HepG2 (cell line): ENCODE measurements at regions not wholly inside any gene's neighbourhood (a gene's known extent, or its start where the extent isn't known, plus 50 kb on each side); places are given as distances from the start of the nearest gene placed in this dataset.
A peak's percentile ranks its signal among the peaks of the same experiment; 100 is the strongest.

ENCODE experiments used
- ATAD3A ChIP-seq: sonication (generic); formaldehyde crosslinking; IDR thresholded peaks from 2 replicates; pipeline ENCODE4 v1.4.0; 2020; ENCODE audit warnings: missing genetic modification reagents
- GATAD2A ChIP-seq: IDR thresholded peaks from 2 replicates; pipeline ENCODE4 v1.6.1; 2016
- RAD21 ChIP-seq: fragments of 450-650 bp; formaldehyde crosslinking; IDR thresholded peaks from 2 replicates; pipeline ENCODE4 v1.5.0; 2020; ENCODE audit warnings: mild to moderate bottlenecking
- RBFOX2 ChIP-seq: fragments of 200-400 bp; formaldehyde crosslinking; IDR thresholded peaks from 2 replicates; pipeline ENCODE4 v1.6.1; 2017; ENCODE audit warnings: low read depth, mild to moderate bottlenecking, low read length
- TBP ChIP-seq: sonication (generic); formaldehyde crosslinking; IDR thresholded peaks from 2 replicates; pipeline ENCODE4 v1.5.0; 2020; ENCODE audit warnings: missing genetic modification reagents
- THAP11 ChIP-seq: IDR thresholded peaks from 2 replicates; pipeline ENCODE4 v1.6.1; 2016; ENCODE audit warnings: missing biosample characterization, missing genetic modification reagents
- ZNF510 ChIP-seq: sonication (generic); formaldehyde crosslinking; IDR thresholded peaks from 2 replicates; pipeline ENCODE4 v1.4.0; 2020; ENCODE audit warnings: low read depth, mild to moderate bottlenecking, missing genetic modification reagents
- ZNF781 ChIP-seq: sonication (generic); formaldehyde crosslinking; IDR thresholded peaks from 2 replicates; pipeline ENCODE4 v1.5.1; 2020; ENCODE audit warnings: borderline replicate concordance, mild to moderate bottlenecking, missing genetic modification reagents; ENCODE audit errors: not compliant biosample characterization
- ZNF850 ChIP-seq: sonication (generic); formaldehyde crosslinking; conservative IDR thresholded peaks from 2 replicates; pipeline ENCODE4 v1.9.0; 2021; ENCODE audit warnings: mild to moderate bottlenecking, missing genetic modification reagents
- TF ChIP-seq, protein P1 (sequence below): sonication (generic); formaldehyde crosslinking; IDR thresholded peaks from 2 replicates; pipeline ENCODE4 v1.4.0; 2020; ENCODE audit warnings: missing genetic modification reagents, mild to moderate bottlenecking, borderline replicate concordance
- TF ChIP-seq, protein P2 (sequence below): sonication (generic); formaldehyde crosslinking; IDR thresholded peaks from 2 replicates; pipeline ENCODE4 v1.8.0; 2022; ENCODE audit warnings: mild to moderate bottlenecking, missing genetic modification reagents; ENCODE audit not compliant: insufficient replicate concordance
- TF ChIP-seq, protein P3 (sequence below): sonication (generic); formaldehyde crosslinking; IDR thresholded peaks from 2 replicates; pipeline ENCODE4 v1.5.0; 2020; ENCODE audit warnings: missing genetic modification reagents
- TF ChIP-seq, protein P4 (sequence below): sonication (generic); formaldehyde crosslinking; IDR thresholded peaks from 2 replicates; pipeline ENCODE4 v1.4.0; 2020; ENCODE audit warnings: missing genetic modification reagents
- TF ChIP-seq, protein P5 (sequence below): sonication (generic); formaldehyde crosslinking; IDR thresholded peaks from 2 replicates; pipeline ENCODE4 v1.8.0; 2022; ENCODE audit warnings: missing genetic modification reagents, mild to moderate bottlenecking, borderline replicate concordance
- TF ChIP-seq, protein P6 (sequence below): sonication (generic); formaldehyde crosslinking; IDR thresholded peaks from 2 replicates; pipeline ENCODE4 v1.5.0; 2020; ENCODE audit warnings: mild to moderate bottlenecking, missing genetic modification reagents, moderate library complexity

DNA sequence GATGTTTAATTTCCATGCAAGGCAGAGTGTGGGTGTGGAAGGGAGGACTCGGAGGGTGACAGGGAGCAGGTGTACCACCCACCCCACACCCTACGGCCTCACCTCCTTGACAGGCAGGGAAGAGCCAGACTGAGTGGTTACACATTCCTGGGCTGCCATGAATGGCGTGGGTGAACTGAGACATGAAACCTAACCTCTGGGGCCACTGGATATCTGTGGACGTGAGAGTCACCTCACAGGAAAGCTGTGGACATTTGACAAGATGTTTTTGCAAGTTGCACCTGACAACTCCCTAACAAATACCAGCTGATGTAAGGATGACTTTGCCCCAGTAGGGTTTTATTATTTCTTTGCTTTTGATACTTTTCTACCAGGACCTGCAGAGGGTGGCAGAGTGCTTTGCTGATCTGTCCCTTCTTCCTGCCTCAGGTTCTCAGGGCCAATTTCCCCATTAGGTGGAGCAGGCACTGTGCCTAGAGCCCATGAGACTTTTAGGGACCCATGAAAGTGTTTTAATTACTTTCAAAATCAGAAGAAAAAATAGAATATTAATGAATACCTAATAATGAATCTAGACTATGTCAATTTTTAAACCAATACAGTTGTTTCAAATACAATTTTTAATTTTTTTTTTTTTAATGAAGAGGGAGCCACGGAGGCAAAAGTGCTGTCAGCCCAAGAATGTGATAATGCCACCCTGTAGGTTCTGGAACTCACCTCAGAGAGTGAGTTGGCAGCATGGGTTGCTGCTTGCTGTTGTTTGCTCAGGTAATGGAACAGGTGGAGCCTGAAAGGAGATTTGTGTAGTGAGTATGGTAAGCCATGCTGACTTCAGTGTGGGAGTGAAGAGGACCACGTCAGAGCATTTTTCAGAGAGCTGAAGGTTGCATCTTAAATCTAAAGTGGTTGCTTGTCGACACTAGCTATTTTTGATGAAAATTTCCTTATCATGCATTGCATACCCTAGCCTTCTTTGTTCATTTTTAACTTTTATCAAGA lies 58.0 kb upstream of the CYSLTR2 start (continued):
- TF ChIP-seq, protein P1, sequence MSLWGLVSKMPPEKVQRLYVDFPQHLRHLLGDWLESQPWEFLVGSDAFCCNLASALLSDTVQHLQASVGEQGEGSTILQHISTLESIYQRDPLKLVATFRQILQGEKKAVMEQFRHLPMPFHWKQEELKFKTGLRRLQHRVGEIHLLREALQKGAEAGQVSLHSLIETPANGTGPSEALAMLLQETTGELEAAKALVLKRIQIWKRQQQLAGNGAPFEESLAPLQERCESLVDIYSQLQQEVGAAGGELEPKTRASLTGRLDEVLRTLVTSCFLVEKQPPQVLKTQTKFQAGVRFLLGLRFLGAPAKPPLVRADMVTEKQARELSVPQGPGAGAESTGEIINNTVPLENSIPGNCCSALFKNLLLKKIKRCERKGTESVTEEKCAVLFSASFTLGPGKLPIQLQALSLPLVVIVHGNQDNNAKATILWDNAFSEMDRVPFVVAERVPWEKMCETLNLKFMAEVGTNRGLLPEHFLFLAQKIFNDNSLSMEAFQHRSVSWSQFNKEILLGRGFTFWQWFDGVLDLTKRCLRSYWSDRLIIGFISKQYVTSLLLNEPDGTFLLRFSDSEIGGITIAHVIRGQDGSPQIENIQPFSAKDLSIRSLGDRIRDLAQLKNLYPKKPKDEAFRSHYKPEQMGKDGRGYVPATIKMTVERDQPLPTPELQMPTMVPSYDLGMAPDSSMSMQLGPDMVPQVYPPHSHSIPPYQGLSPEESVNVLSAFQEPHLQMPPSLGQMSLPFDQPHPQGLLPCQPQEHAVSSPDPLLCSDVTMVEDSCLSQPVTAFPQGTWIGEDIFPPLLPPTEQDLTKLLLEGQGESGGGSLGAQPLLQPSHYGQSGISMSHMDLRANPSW: no peak
- TF ChIP-seq RAD21: peak; percentile 84
- no peak for TF ChIP-seq RBFOX2
- TF ChIP-seq, protein P2, sequence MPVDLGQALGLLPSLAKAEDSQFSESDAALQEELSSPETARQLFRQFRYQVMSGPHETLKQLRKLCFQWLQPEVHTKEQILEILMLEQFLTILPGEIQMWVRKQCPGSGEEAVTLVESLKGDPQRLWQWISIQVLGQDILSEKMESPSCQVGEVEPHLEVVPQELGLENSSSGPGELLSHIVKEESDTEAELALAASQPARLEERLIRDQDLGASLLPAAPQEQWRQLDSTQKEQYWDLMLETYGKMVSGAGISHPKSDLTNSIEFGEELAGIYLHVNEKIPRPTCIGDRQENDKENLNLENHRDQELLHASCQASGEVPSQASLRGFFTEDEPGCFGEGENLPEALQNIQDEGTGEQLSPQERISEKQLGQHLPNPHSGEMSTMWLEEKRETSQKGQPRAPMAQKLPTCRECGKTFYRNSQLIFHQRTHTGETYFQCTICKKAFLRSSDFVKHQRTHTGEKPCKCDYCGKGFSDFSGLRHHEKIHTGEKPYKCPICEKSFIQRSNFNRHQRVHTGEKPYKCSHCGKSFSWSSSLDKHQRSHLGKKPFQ (CRISPR knock-in tag): no peak
- TF ChIP-seq ATAD3A (CRISPR knock-in tag): no peak
- peak; percentile 25; the same call in 1 of the 2 replicates for TF ChIP-seq GATAD2A (CRISPR knock-in tag)
- no peak for TF ChIP-seq THAP11
- no peak for TF ChIP-seq ZNF510 (CRISPR knock-in tag)
- no peak for TF ChIP-seq ZNF781 (CRISPR knock-in tag)
- TF ChIP-seq, protein P3, sequence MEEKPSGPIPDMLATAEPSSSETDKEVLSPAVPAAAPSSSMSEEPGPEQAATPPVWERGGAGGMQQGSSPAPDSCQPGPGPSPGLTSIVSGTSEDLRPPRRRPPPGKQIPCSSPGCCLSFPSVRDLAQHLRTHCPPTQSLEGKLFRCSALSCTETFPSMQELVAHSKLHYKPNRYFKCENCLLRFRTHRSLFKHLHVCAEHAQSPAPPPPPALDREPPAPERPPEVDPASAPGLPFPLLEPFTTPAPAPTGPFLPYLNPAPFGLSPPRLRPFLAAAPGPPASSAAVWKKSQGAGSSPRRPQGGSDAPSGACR (CRISPR knock-in tag): no peak
- TF ChIP-seq, protein P4, sequence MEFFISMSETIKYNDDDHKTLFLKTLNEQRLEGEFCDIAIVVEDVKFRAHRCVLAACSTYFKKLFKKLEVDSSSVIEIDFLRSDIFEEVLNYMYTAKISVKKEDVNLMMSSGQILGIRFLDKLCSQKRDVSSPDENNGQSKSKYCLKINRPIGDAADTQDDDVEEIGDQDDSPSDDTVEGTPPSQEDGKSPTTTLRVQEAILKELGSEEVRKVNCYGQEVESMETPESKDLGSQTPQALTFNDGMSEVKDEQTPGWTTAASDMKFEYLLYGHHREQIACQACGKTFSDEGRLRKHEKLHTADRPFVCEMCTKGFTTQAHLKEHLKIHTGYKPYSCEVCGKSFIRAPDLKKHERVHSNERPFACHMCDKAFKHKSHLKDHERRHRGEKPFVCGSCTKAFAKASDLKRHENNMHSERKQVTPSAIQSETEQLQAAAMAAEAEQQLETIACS (CRISPR knock-in tag): no peak
- TF ChIP-seq, protein P5, sequence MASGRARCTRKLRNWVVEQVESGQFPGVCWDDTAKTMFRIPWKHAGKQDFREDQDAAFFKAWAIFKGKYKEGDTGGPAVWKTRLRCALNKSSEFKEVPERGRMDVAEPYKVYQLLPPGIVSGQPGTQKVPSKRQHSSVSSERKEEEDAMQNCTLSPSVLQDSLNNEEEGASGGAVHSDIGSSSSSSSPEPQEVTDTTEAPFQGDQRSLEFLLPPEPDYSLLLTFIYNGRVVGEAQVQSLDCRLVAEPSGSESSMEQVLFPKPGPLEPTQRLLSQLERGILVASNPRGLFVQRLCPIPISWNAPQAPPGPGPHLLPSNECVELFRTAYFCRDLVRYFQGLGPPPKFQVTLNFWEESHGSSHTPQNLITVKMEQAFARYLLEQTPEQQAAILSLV: no peak
- TF ChIP-seq, protein P6, sequence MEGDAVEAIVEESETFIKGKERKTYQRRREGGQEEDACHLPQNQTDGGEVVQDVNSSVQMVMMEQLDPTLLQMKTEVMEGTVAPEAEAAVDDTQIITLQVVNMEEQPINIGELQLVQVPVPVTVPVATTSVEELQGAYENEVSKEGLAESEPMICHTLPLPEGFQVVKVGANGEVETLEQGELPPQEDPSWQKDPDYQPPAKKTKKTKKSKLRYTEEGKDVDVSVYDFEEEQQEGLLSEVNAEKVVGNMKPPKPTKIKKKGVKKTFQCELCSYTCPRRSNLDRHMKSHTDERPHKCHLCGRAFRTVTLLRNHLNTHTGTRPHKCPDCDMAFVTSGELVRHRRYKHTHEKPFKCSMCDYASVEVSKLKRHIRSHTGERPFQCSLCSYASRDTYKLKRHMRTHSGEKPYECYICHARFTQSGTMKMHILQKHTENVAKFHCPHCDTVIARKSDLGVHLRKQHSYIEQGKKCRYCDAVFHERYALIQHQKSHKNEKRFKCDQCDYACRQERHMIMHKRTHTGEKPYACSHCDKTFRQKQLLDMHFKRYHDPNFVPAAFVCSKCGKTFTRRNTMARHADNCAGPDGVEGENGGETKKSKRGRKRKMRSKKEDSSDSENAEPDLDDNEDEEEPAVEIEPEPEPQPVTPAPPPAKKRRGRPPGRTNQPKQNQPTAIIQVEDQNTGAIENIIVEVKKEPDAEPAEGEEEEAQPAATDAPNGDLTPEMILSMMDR (CRISPR knock-in tag): peak; percentile 87
- no peak for TF ChIP-seq ZNF850
- no peak for TF ChIP-seq TBP
